K562 (cell line): ENCODE measurements at regions not wholly inside any gene's neighbourhood (a gene's known extent, or its start where the extent isn't known, plus 50 kb on each side); places are given as distances from the start of the nearest gene placed in this dataset.

Experiments used
- ATAC-seq: fragments of 200-7000 bp; cut with Tn5 transposase; 3 replicates; pipeline ENCODE4 v1.9.1; 2020; ENCODE audit warnings: moderate library complexity
- BruUV-seq: library from RNA; stranded (reverse); fragments of 400-500 nt; replicated peaks from 2 replicates; lab custom pipeline; 2021; lab: Mats Ljungman, UMichigan
- CTCF ChIA-PET: fragments of 300-600 bp; formaldehyde crosslinking; extraction: SDS; loops from one replicate; lab custom pipeline; 2021; ENCODE audit warnings: low intra/inter-chr PET ratio; lab: Yijun Ruan, JAX
- POLR2A ChIA-PET: fragments of 300-600, 350-650 bp; sonication (Branson Sonifier 250); formaldehyde crosslinking; extraction: SDS; loops from one replicate; lab custom pipeline; 2021; ENCODE audit warnings: antibody characterized with exemption, inconsistent platforms; lab: Yijun Ruan, JAX
- DNase-seq, 4 experiments: peaks; one replicate each; pipeline versions ENCODE4 v3.0.0 to v3.0.0-alpha.2; 2011 to 2018; ENCODE audit warnings: low spot score in 3 of 4, mixed read lengths in 3 of 4; ENCODE audit errors: extremely low read depth in 1 of 4
- FAIRE-seq: peaks from 2 replicates; lab custom pipeline; 2011; peaks lifted over from hg19 to GRCh38; lab: Jason Lieb, UNC
- H2AFZ ChIP-seq: 2 replicates; pipeline ENCODE4 v1.6.0; 2011; ENCODE audit warnings: low read depth, low read length, control low read depth, inconsistent platforms
- H3K27ac ChIP-seq: fragments of 200-600 bp; 3 replicates; pipeline ENCODE4 v1.8.0; 2011; ENCODE audit warnings: low read depth, mild to moderate bottlenecking, control low read depth, inconsistent platforms, low read length, moderate library complexity, mixed read lengths; ENCODE audit errors: extremely low read depth
- H3K27me3 ChIP-seq, 2 experiments: fragments of 300-600 bp in 1 of 2; 2 replicates in 1 of 2; 3 replicates in 1 of 2; pipeline versions ENCODE4 v1.6.0 to v1.8.0; 2011; ENCODE audit warnings: inconsistent platforms in 2 of 2, low read length in 2 of 2, mild to moderate bottlenecking in 1 of 2, mixed read lengths in 1 of 2, moderate library complexity in 1 of 2; ENCODE audit not compliant: control insufficient read depth in 2 of 2, insufficient read depth in 2 of 2
- H3K36me3 ChIP-seq: fragments of 300-600 bp; 3 replicates; pipeline ENCODE4 v1.8.0; 2011; ENCODE audit warnings: mild to moderate bottlenecking, low read length, inconsistent platforms; ENCODE audit not compliant: control insufficient read depth, insufficient read depth
- H3K4me1 ChIP-seq, 2 experiments: fragments of 200-600 bp in 1 of 2; replicated peaks in 1 of 2; 2 replicates in 1 of 2; 3 replicates in 1 of 2; pipeline versions ENCODE4 v1.5.1 to v1.8.0; 2011; ENCODE audit warnings: inconsistent platforms in 2 of 2, low read length in 2 of 2, mild to moderate bottlenecking in 1 of 2, mixed read lengths in 1 of 2, moderate library complexity in 1 of 2; ENCODE audit not compliant: control insufficient read depth in 2 of 2, insufficient read depth in 2 of 2
- H3K4me2 ChIP-seq: 2 replicates; pipeline ENCODE4 v1.6.1; 2011; ENCODE audit warnings: low read length, control low read depth, inconsistent platforms, mixed read lengths; ENCODE audit not compliant: insufficient read depth
- H3K4me3 ChIP-seq: fragments of 200-600 bp; sonication (generic), shearing (Covaris generic); 2 replicates; pipeline ENCODE4 v1.5.1; 2016; ENCODE audit warnings: control low read depth, inconsistent platforms
- H3K79me2 ChIP-seq: fragments of 200-600 bp; 3 replicates; pipeline ENCODE4 v1.8.0; 2011; ENCODE audit warnings: low read length, inconsistent platforms; ENCODE audit not compliant: control insufficient read depth, insufficient read depth
- H3K9ac ChIP-seq, 2 experiments: 2 replicates each; pipeline versions ENCODE4 v1.6.0 to v1.6.1; 2011; ENCODE audit warnings: low read depth in 2 of 2, low read length in 2 of 2, control low read depth in 1 of 2, inconsistent platforms in 1 of 2, mild to moderate bottlenecking in 1 of 2, mixed read lengths in 1 of 2; ENCODE audit not compliant: insufficient read depth in 1 of 2
- H3K9me1 ChIP-seq: one replicate; pipeline ENCODE4 v1.6.0; 2011; ENCODE audit warnings: inconsistent platforms, mild to moderate bottlenecking, low read length, moderate library complexity; ENCODE audit not compliant: control insufficient read depth, insufficient read depth
- H3K9me3 ChIP-seq: replicated peaks from 2 replicates; pipeline ENCODE4 v1.5.1; 2011; ENCODE audit warnings: low read depth, low read length, inconsistent platforms; ENCODE audit not compliant: control insufficient read depth, insufficient read depth
- H4K20me1 ChIP-seq: replicated peaks from 2 replicates; pipeline ENCODE4 v1.6.1; 2011; ENCODE audit warnings: low read length, inconsistent platforms, mixed read lengths; ENCODE audit not compliant: control insufficient read depth, insufficient read depth
- CREM ChIP-seq: IDR thresholded peaks from 2 replicates; pipeline ENCODE4 v1.6.1; 2014; ENCODE audit warnings: antibody characterized with exemption, low read depth
- DNMT1 ChIP-seq: fragments of 450-650 bp; IDR thresholded peaks from 2 replicates; pipeline ENCODE4 v1.6.1; 2016; ENCODE audit warnings: antibody characterized with exemption, mild to moderate bottlenecking
- EHMT2 ChIP-seq: fragments of 450-650 bp; IDR thresholded peaks from 2 replicates; pipeline ENCODE4 v1.6.1; 2018; ENCODE audit warnings: antibody characterized with exemption
- KAT7 ChIP-seq: sonication (generic); formaldehyde crosslinking; IDR thresholded peaks from 2 replicates; pipeline ENCODE4 v1.8.0; 2022; ENCODE audit warnings: missing genetic modification reagents, mild to moderate bottlenecking, borderline replicate concordance
- RAD51 ChIP-seq: fragments of 450-650 bp; IDR thresholded peaks from 2 replicates; pipeline ENCODE4 v1.7.1; 2016; ENCODE audit warnings: low read depth, mild to moderate bottlenecking, borderline replicate concordance
- TRIM24 ChIP-seq, 2 experiments: fragments of 450-650 bp; IDR thresholded peaks; 2 replicates each; pipeline ENCODE4 v1.6.1; 2016
- ZNF785 ChIP-seq: fragments of 250-450 bp; sonication (Bioruptor Pico); IDR thresholded peaks from 2 replicates; pipeline ENCODE4 v1.4.0; 2020; ENCODE audit warnings: mild to moderate bottlenecking
- WGBS: fragments of 100-300 bp; shearing (Covaris generic); methylation state at CpG from one replicate; pipeline ENCODE4 v1.1.6; 2016; ENCODE audit warnings: low coverage, mixed read lengths; ENCODE audit not compliant: insufficient coverage; ENCODE audit errors: missing lambda C conversion rate; 5-methylcytosine and 5-hydroxymethylcytosine counted together
- in situ Hi-C: fragments of 300-500 bp; cut with MboI; formaldehyde crosslinking; loops from 4 replicates; pipeline ENCODE4 v1.15.0; 2018; ENCODE audit warnings: inconsistent platforms, mixed read lengths
- intact Hi-C: fragments of 100-400 bp; cut with micrococcal nuclease; formaldehyde crosslinking; loops from 2 replicates; pipeline ENCODE4 v1.14.2; 2022
- TF ChIP-seq, protein P1 (sequence below): fragments of 450-650 bp; formaldehyde crosslinking; IDR thresholded peaks from 2 replicates; pipeline ENCODE4 v1.4.0; 2020; ENCODE audit warnings: mild to moderate bottlenecking, mixed read lengths
- TF ChIP-seq, protein P2 (sequence below): sonication (generic); formaldehyde crosslinking; IDR thresholded peaks from 2 replicates; pipeline ENCODE4 v1.8.1; 2023; ENCODE audit warnings: missing genetic modification reagents, mild to moderate bottlenecking, borderline replicate concordance
- TF ChIP-seq, protein P3 (sequence below): fragments of 450-650 bp; formaldehyde crosslinking; IDR thresholded peaks from 2 replicates; pipeline ENCODE4 v1.4.0; 2020; ENCODE audit warnings: mild to moderate bottlenecking, moderate library complexity
- TF ChIP-seq, protein P4 (sequence below): fragments of 250-450 bp; sonication (Bioruptor Pico); IDR thresholded peaks from 2 replicates; pipeline ENCODE4 v1.8.0; 2021; ENCODE audit warnings: moderate library complexity, mild to moderate bottlenecking, inconsistent platforms

DNA sequence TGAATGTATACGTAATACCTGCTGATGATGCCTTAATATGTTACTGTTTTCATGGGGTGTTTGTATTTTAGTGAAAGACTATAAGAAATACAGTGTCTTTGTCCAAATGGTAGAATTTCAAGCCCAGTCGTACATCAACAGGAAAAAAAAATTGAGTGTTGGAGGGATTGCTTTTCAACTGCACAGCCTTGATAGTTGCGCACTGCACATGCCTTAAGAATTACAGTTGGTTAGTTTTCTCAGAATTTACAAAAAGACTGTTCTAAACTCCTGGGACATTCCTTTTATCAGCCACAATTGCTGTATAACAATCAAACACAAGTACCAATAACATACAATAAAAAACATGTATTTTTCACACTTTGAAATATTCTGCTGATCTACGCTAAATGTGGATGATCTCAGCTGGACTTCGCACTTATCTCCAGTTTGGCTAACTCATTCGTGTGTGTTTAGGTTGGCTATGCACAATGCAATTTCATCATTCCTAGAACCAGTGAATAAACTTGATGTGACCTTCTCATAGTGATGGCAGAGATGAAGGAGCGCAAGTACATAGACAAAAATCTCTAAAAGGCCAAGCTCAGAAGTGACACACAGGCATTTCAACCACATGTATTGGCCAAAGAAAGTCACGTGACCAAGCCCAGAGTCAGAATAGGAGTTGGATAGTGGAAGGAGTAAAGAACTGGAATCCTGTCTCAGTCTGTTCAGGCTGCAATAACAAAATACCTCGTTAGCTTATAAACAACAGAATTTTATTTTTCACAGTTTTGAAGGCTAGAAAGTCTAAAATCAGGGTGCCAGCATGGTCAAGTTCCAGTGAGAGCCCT lies 152.3 kb downstream of the IPMK start:
- DNase-seq, result no peak
- H3K9me1 ChIP-seq, result no peaks in the 10 kb centered on the region
- H3K36me3 ChIP-seq, result no peaks in the 10 kb centered on the region
- no peak for ATAC-seq
- ChIA-PET CTCF (no interaction called here), POLR2A (no interaction called here)
- intact Hi-C loops (no loop called here), in situ Hi-C loops (no loop called here)
- H3K4me1 ChIP-seq, result no peaks in the 10 kb centered on the region
- H3K4me2 ChIP-seq, result no peak overlapping the region
- H3K27me3 ChIP-seq, result no peaks in the 10 kb centered on the region
- H2AFZ ChIP-seq, result no peak overlapping the region
- no peaks in the 10 kb centered on the region for H3K9me3 ChIP-seq
- 2% methylated on average over 9 of the region's 9 CpGs for WGBS
- H3K4me3 ChIP-seq, result no peak overlapping the region
- no peak for FAIRE-seq
- no peaks in the 10 kb centered on the region for H4K20me1 ChIP-seq
- BruUV-seq, result no TSS peak
- no peak overlapping the region for H3K9ac ChIP-seq
- H3K79me2 ChIP-seq, result no peaks in the 10 kb centered on the region
- H3K27ac ChIP-seq, result no peak overlapping the region
- TF ChIP-seq TRIM24 (IDR thresholded peaks at IDR 0.05), result no peak
- TF ChIP-seq, protein P1, sequence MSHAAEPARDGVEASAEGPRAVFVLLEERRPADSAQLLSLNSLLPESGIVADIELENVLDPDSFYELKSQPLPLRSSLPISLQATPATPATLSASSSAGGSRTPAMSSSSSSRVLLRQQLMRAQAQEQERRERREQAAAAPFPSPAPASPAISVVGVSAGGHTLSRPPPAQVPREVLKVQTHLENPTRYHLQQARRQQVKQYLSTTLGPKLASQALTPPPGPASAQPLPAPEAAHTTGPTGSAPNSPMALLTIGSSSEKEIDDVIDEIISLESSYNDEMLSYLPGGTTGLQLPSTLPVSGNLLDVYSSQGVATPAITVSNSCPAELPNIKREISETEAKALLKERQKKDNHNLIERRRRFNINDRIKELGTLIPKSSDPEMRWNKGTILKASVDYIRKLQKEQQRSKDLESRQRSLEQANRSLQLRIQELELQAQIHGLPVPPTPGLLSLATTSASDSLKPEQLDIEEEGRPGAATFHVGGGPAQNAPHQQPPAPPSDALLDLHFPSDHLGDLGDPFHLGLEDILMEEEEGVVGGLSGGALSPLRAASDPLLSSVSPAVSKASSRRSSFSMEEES, result peak; percentile 95
- no peak for TF ChIP-seq EHMT2
- TF ChIP-seq, protein P2, sequence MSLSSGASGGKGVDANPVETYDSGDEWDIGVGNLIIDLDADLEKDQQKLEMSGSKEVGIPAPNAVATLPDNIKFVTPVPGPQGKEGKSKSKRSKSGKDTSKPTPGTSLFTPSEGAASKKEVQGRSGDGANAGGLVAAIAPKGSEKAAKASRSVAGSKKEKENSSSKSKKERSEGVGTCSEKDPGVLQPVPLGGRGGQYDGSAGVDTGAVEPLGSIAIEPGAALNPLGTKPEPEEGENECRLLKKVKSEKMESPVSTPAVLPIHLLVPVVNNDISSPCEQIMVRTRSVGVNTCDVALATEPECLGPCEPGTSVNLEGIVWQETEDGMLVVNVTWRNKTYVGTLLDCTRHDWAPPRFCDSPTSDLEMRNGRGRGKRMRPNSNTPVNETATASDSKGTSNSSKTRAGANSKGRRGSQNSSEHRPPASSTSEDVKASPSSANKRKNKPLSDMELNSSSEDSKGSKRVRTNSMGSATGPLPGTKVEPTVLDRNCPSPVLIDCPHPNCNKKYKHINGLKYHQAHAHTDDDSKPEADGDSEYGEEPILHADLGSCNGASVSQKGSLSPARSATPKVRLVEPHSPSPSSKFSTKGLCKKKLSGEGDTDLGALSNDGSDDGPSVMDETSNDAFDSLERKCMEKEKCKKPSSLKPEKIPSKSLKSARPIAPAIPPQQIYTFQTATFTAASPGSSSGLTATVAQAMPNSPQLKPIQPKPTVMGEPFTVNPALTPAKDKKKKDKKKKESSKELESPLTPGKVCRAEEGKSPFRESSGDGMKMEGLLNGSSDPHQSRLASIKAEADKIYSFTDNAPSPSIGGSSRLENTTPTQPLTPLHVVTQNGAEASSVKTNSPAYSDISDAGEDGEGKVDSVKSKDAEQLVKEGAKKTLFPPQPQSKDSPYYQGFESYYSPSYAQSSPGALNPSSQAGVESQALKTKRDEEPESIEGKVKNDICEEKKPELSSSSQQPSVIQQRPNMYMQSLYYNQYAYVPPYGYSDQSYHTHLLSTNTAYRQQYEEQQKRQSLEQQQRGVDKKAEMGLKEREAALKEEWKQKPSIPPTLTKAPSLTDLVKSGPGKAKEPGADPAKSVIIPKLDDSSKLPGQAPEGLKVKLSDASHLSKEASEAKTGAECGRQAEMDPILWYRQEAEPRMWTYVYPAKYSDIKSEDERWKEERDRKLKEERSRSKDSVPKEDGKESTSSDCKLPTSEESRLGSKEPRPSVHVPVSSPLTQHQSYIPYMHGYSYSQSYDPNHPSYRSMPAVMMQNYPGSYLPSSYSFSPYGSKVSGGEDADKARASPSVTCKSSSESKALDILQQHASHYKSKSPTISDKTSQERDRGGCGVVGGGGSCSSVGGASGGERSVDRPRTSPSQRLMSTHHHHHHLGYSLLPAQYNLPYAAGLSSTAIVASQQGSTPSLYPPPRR (CRISPR knock-in tag), result no peak
- TF ChIP-seq ZNF785 (CRISPR knock-in tag), result no peak
- TF ChIP-seq, protein P3, sequence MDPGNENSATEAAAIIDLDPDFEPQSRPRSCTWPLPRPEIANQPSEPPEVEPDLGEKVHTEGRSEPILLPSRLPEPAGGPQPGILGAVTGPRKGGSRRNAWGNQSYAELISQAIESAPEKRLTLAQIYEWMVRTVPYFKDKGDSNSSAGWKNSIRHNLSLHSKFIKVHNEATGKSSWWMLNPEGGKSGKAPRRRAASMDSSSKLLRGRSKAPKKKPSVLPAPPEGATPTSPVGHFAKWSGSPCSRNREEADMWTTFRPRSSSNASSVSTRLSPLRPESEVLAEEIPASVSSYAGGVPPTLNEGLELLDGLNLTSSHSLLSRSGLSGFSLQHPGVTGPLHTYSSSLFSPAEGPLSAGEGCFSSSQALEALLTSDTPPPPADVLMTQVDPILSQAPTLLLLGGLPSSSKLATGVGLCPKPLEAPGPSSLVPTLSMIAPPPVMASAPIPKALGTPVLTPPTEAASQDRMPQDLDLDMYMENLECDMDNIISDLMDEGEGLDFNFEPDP (CRISPR knock-in tag), result no peak
- no peak for TF ChIP-seq DNMT1
- TF ChIP-seq CREM, result no peak
- TF ChIP-seq, protein P4, sequence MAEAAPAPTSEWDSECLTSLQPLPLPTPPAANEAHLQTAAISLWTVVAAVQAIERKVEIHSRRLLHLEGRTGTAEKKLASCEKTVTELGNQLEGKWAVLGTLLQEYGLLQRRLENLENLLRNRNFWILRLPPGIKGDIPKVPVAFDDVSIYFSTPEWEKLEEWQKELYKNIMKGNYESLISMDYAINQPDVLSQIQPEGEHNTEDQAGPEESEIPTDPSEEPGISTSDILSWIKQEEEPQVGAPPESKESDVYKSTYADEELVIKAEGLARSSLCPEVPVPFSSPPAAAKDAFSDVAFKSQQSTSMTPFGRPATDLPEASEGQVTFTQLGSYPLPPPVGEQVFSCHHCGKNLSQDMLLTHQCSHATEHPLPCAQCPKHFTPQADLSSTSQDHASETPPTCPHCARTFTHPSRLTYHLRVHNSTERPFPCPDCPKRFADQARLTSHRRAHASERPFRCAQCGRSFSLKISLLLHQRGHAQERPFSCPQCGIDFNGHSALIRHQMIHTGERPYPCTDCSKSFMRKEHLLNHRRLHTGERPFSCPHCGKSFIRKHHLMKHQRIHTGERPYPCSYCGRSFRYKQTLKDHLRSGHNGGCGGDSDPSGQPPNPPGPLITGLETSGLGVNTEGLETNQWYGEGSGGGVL, result no peak
- no peak for TF ChIP-seq KAT7 (CRISPR knock-in tag)
- TF ChIP-seq RAD51, result peak; percentile 79
